Gastrocnemius medialis (tissue), 4 donors: ENCODE measurements at regions not wholly inside any gene's neighbourhood (a gene's known extent, or its start where the extent isn't known, plus 50 kb on each side); places are given as distances from the start of the nearest gene placed in this dataset.

Source experiments
- ATAC-seq, 2 donors: fragments of 150-250 bp; one replicate each; pipeline ENCODE4 v1.9.1; 2016
- DNase-seq, 2 donors: peaks; one replicate each; pipeline ENCODE4 v3.0.0-alpha.2; 2019
- H3K27ac ChIP-seq, 4 donors: fragments of 200-600 bp; sonication (generic); 1 replicate in 1 of 4; 2 replicates in 3 of 4; pipeline ENCODE4 v1.5.1; 2016 to 2018; ENCODE audit warnings: mild to moderate bottlenecking in 2 of 4, moderate library complexity in 1 of 4
- H3K27me3 ChIP-seq, 3 donors: fragments of 200-600 bp; sonication (generic) in 2 of 3; 1 replicate in 1 of 3; 2 replicates in 2 of 3; pipeline versions ENCODE4 v1.5.1 to v1.6.0; 2016 to 2019; ENCODE audit warnings: mild to moderate bottlenecking in 1 of 3, moderate library complexity in 1 of 3
- H3K36me3 ChIP-seq, 2 donors: fragments of 200-600 bp; sonication (generic) in 1 of 2; one replicate each; pipeline ENCODE4 v1.5.1; 2017 to 2018
- H3K4me1 ChIP-seq, 2 donors: fragments of 200-600 bp; sonication (generic) in 1 of 2; one replicate each; pipeline ENCODE4 v1.5.1; 2016 to 2017; ENCODE audit warnings: mild to moderate bottlenecking in 2 of 2
- H3K4me3 ChIP-seq, 4 donors: fragments of 200-600 bp; sonication (generic) in 3 of 4; 1 replicate in 1 of 4; 2 replicates in 3 of 4; pipeline ENCODE4 v1.5.1; 2016 to 2019; ENCODE audit warnings: mild to moderate bottlenecking in 2 of 4
- H3K9me3 ChIP-seq, 3 donors: fragments of 200-600 bp; sonication (generic) in 2 of 3; 1 replicate in 1 of 3; 2 replicates in 2 of 3; pipeline ENCODE4 v1.5.1; 2016 to 2019
- CTCF ChIP-seq, 5 experiments: fragments of 450-650 bp in 3 of 5; fragments of 200-600 bp in 2 of 5; sonication (generic) in 2 of 5; IDR thresholded peaks in 4 of 5; conservative IDR thresholded peaks in 1 of 5; 1 replicate in 4 of 5; 2 replicates in 1 of 5; pipeline ENCODE4 v1.5.1; 2016 to 2019; ENCODE audit warnings: antibody characterized with exemption in 5 of 5, mild to moderate bottlenecking in 3 of 5, moderate library complexity in 3 of 5
- POLR2A ChIP-seq, 2 donors: fragments of 450-650 bp; IDR thresholded peaks; one replicate each; pipeline ENCODE4 v1.6.1; 2017; ENCODE audit warnings: antibody characterized with exemption in 2 of 2, mild to moderate bottlenecking in 2 of 2, moderate library complexity in 2 of 2
- in situ Hi-C, 4 donors: fragments of 200-750 bp; cut with MboI; loops; one replicate each; pipeline versions ENCODE4 v1.15.0 to v1.8.0; 2017; ENCODE audit warnings: low sequenced_read_pairs in 4 of 4
- intact Hi-C: fragments of 100-400 bp; cut with DNase I; formaldehyde crosslinking; loops from one replicate; pipeline ENCODE4 v1.15.1; 2023; ENCODE audit warnings: low total_unique reads

GRCh38 chr9:89775641-89776040 is 170.8 kb downstream of the GADD45G start:
- H3K27me3 ChIP-seq, result no peaks in the 10 kb centered on the region

GRCh38 chr9:89776795-89777525 is 172.1 kb downstream of the GADD45G start:
- no peak for ATAC-seq

More at GRCh38 chr9:89775641-89776040, 170.8 kb downstream of the GADD45G start:
- intact Hi-C loops (no loop called here), in situ Hi-C loops (loop anchor here in 1 of 4 donors (25.0 kb wide), 1 partner anchor 312 kb away; no protein-coding TSS in a partner anchor)
- H3K36me3 ChIP-seq, result no peaks in the 10 kb centered on the region
- no peaks in the 10 kb centered on the region for H3K4me1 ChIP-seq
- TF ChIP-seq POLR2A (IDR thresholded peaks at IDR 0.05) (no peak), CTCF (IDR thresholded peaks at IDR 0.05 in 4 of 5, conservative IDR thresholded peaks at IDR 0.05 in 1 of 5) (no peak)
- ATAC-seq, result no peak
- H3K9me3 ChIP-seq, result no peaks in the 10 kb centered on the region
- H3K4me3 ChIP-seq, result no peak overlapping the region
- no peak for DNase-seq
- H3K27ac ChIP-seq, result no peak overlapping the region

GRCh38 chr9:89777544-89777943 is 172.7 kb downstream of the GADD45G start:
- no peak for ATAC-seq
- no peaks in the 10 kb centered on the region for H3K9me3 ChIP-seq
- H3K36me3 ChIP-seq, result no peaks in the 10 kb centered on the region
- intact Hi-C loops, result no loop called here
- no peak overlapping the region for H3K27ac ChIP-seq
- DNase-seq, result no peak
- no peak overlapping the region for H3K4me3 ChIP-seq
- H3K27me3 ChIP-seq, result no peaks in the 10 kb centered on the region
- in situ Hi-C loops, result loop anchor here in 1 of 4 donors (25.0 kb wide), 1 partner anchor 310 kb away; no protein-coding TSS in a partner anchor
- TF ChIP-seq CTCF (IDR thresholded peaks at IDR 0.05 in 4 of 5, conservative IDR thresholded peaks at IDR 0.05 in 1 of 5) (no peak), POLR2A (IDR thresholded peaks at IDR 0.05) (no peak)
- no peaks in the 10 kb centered on the region for H3K4me1 ChIP-seq

More at GRCh38 chr9:89776795-89777525, 172.1 kb downstream of the GADD45G start:
- H3K4me3 ChIP-seq, result no peak overlapping the region
- intact Hi-C loops, result no loop called here
- H3K9me3 ChIP-seq, result no peaks in the 10 kb centered on the region
- no peak for DNase-seq
- no peaks in the 10 kb centered on the region for H3K4me1 ChIP-seq
- no peaks in the 10 kb centered on the region for H3K27me3 ChIP-seq
- TF ChIP-seq CTCF (IDR thresholded peaks at IDR 0.05 in 4 of 5, conservative IDR thresholded peaks at IDR 0.05 in 1 of 5) (no peak), POLR2A (IDR thresholded peaks at IDR 0.05) (no peak)
- in situ Hi-C loops, result loop anchor here in 1 of 4 donors (25.0 kb wide), 1 partner anchor 310 kb away; no protein-coding TSS in a partner anchor
- H3K36me3 ChIP-seq, result no peaks in the 10 kb centered on the region
- H3K27ac ChIP-seq, result no peak overlapping the region

- ATAC-seq (no peak), DNase-seq (no peak)
- Histone ChIP-seq H3K4me3 (no peak overlapping the region), H3K36me3 (no peaks in the 10 kb centered on the region), H3K9me3 (no peaks in the 10 kb centered on the region), H3K4me1 (no peaks in the 10 kb centered on the region), H3K27me3 (no peaks in the 10 kb centered on the region), H3K27ac (no peak overlapping the region)
- no peak for TF ChIP-seq CTCF (IDR thresholded peaks at IDR 0.05 in 4 of 5, conservative IDR thresholded peaks at IDR 0.05 in 1 of 5)
- no peak for TF ChIP-seq POLR2A (IDR thresholded peaks at IDR 0.05)
- intact Hi-C loops (no loop called here), in situ Hi-C loops (loop anchor here in 1 of 4 donors (25.0 kb wide), 1 partner anchor 309 kb away; no protein-coding TSS in a partner anchor)
Observed at GRCh38 chr9:89778100-89779090, 173.6 kb downstream of the GADD45G start.
